HG03457 (cell line): ENCODE measurements at regions not wholly inside any gene's neighbourhood (a gene's known extent, or its start where the extent isn't known, plus 50 kb on each side); places are given as distances from the start of the nearest gene placed in this dataset.
"Not testable (repeated sequence)": the region's sequence is repeated elsewhere in the genome, so short reads cannot be mapped to it uniquely, and the experiment has no call there.

Source experiments
- ATAC-seq: cut with Tn5 transposase; IDR thresholded peaks from one replicate; pipeline ENCODE4 v1.9.1; 2021; ENCODE audit warnings: moderate number of reproducible peaks; ENCODE audit not compliant: unreplicated experiment

- no peak for ATAC-seq
These were observed 193.2 kb upstream of the DDX18 start for GRCh38 chr2:117621326-117621725.

- not testable (repeated sequence) for ATAC-seq
These were observed 191.3 kb upstream of the DDX18 start for GRCh38 chr2:117623175-117623574.

DNA sequence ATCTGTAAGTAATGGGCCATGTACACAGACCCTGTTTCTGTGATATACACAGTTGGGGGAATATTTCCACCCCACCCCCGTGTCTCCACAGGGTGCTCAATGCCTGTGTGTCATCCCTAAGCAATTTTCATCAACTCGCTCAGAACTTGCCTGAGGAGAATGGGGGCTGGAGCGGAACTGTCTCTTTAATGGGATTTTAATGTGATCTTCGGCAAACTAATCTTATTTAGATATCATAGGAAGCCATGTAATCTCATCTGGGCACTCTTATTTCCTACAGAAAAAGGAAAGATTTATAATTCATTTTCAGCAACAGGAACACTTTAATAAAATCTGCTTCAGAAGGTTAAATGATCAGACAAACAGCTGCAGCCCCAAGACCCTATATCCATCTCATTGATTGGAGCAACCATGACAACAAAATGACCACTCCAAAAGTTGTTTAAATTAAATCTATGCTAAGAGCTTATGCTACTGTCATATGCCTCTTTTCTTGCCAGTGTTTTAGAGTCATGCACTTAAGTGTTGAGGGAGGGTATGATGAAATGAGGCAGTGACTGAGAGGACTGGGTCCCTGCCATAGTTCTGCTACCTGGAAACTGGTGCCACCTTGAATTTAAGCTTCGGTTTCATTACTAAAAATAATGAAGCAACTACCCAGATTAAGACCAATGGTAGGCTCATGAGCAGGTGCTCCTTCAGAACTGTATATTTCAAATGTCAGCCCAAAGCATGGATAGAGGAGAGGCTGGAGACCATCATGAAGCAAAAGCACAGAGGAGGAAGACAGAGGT is 183.1 kb upstream of the DDX18 start:
- ATAC-seq = no peak

DNA sequence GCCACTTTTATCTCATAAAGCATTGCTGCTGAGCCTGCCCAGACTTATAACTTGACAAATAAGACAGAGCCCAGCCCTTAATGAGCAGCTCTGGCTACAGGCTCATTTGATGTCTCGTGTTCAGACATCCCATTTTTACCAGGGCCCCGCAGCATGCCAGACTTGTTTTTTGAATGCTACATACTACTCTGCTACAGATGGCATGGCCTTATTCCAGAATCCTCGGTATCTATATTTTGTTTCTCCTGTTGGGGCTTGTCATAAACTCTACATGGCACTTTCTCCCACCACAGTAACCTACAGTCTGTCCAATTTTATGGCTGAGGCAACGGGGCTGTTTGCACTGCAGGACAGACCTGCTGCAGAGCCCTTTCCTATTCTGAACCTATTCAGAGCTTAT is 179.0 kb upstream of the DDX18 start:
- no peak for ATAC-seq

- ATAC-seq = no peak
These were observed 175.1 kb upstream of the DDX18 start for GRCh38 chr2:117639401-117639800.

- ATAC-seq = no peak
These were observed 170.1 kb upstream of the DDX18 start for GRCh38 chr2:117644403-117644802.

DNA sequence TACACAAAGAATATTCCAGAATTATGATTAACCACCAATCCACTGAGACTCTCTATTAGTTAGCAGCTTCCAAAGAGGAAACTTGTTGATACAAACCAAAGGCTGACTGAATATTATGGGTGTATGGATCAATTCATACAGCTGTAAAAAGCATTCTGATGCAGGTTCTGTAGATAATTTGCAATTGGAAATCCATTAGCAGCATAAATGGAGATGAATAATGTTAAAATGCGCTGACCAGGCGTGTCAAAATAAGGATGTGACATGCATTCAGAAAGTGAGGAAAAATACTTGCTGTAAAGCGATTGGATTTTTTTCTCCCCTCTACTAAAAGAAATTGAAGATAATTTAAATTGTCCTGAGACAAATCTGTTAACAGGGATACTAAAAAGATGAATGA is 169.0 kb upstream of the DDX18 start:
- ATAC-seq = no peak

- no peak for ATAC-seq
These were observed 168.4 kb upstream of the DDX18 start for GRCh38 chr2:117646099-117646498.

DNA sequence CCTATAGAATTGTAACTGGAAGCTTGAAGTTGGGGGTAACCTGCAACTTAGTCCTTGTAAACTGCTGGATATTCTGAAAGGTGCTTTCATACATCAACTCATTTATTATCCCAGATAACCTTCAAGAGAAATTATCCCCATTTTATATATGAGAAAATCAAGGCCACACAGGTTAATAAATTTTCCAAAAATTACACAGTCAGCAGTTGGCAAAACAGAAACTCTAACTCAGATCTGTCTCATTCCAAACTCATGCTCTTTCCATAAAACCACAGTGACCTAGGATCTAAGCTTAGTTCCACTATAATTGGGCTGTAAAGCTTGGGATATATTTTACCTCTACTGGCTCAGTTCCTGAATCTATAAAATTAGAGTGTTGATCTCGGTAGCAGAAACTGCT is 167.6 kb upstream of the DDX18 start:
- ATAC-seq = no peak

- ATAC-seq = no peak
These were observed 157.9 kb upstream of the DDX18 start for GRCh38 chr2:117656546-117656945.

- no peak for ATAC-seq
These were observed 152.9 kb upstream of the DDX18 start for GRCh38 chr2:117661619-117662018.

DNA sequence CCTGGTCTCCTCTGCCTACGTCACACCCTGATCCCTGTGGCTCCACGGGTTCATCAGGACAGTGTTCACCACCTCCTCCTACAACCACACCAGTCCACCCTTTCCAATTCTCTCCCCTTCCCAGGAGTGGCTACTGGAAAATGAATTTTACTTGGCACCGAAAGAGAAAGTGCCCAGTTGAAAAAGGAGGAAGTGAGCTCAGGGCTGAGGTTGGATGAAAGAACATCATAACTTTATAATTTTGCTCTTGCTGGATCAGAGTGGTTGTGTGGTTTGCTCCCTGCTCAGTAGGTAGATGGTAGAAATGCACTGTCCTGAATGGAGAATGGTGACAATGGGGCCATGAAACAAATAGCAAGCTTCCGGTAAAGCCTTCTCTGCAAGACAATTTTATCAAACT is 140.3 kb upstream of the DDX18 start:
- no peak for ATAC-seq

GRCh38 chr2:117679952-117680351 is 134.5 kb upstream of the DDX18 start:
- ATAC-seq = no peak

DNA sequence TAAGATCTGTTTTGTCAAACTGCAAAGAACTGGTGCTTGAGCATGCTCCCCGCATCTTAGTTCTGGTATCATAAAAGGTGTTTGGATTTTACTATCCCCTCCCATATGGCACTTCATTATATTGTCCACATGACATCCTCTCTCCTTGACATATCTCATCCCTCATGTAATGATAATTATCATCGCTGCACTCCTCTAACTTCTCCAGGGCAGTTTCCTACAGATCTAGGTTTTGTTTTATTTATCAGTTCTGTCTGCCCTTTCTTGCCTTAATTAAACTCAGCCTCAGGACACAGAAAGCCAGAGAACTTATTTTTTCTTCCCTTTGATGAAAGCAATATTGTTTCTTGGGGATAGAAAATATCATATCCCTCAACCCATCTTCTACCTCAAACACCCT is 129.6 kb upstream of the DDX18 start:
- ATAC-seq = no peak

GRCh38 chr2:117686699-117687098 is 127.8 kb upstream of the DDX18 start:
- peak; percentile 94 for ATAC-seq

- no peak for ATAC-seq
These were observed 122.9 kb upstream of the DDX18 start for GRCh38 chr2:117691595-117691994.

DNA sequence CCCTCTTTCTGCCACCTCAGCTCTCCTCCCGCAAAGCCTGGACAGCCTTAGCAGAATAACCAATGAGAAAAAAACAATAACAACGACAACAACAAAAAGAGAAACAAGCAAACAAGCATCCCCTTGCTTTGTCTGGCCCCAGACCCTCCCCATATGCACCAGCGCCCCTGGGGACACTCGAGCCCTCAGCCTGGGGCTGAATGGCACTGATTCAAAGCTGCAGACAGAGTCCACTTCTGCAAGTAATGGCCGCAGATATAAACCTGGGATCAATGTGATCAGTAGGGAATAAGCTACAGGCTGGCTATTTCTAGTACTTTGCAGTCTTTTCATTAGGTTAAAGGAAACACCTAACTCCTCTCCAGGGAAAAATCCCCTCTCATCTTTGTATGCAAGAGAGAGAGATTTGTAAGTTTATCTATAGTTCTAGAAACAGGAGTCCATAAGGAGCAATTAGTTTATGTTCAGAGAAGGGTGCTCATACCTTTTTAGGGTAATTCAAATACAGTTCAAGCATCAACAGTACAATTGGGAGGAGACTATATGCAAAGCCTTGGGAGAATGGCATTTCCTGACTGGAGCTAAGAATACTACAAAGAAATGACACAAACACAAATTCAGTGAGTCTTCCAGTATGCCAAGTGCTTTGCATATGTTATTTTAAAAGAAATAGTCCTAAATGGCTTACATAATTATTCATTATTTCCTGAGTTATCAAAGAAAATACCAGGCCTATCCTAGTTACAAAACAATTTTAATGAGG is 122.3 kb upstream of the DDX18 start:
- no peak for ATAC-seq

DNA sequence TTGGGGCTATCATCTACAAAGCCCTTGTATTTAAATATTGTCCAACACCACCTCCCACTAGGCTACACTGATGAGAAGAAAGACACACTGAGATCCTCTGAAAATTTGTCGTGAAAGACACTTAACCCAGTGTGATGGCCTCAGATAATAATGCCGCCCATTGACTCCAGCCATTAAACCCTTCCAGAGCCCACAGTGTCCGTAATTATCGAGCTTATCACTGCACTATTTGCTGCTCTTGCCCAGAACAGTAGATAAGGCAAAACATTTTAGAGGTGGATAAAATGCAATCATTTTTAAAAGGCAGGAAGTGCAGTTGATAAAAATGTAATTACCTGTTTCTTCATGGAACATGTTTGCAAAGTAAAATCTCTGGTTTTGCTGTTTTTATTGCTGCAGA is 121.3 kb upstream of the DDX18 start:
- no peak for ATAC-seq

DNA sequence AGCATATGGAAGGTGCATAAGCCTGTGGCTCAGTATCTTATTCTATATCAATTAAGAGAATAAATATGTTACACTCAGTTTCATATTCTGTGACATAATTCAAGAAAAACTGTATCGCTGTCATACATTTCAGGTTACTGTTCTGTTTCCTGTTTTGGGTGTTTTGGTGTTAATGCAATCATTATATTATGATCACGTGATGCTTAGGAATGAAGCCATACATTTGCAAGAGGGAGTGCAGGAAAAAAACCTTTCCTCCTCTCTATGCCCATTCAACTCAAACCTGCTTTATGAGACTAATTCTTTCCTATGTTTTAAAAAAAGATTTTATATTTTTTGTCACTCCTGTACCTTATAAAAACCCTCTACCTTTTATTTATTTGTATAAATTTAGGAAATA is 120.8 kb upstream of the DDX18 start:
- no peak for ATAC-seq

DNA sequence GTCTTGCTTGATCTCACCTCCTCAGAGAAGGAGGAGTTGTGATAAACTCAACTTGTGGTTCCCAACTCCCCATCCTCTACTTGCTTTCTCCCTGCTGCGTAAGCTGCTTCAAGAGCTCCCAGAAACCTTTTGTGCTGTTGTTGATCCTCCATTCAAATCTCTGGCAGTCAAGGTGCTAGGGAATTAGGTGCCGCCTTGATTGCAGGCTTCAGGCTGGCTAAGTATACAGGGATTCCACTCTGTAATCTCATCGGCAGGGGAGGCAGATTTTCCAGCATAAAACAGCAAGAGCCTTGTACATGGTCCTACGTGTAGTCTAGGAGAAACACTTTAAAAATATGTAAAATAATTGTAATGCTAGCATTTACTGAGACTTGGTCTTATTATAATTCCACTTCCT is 116.2 kb upstream of the DDX18 start:
- no peak for ATAC-seq

DNA sequence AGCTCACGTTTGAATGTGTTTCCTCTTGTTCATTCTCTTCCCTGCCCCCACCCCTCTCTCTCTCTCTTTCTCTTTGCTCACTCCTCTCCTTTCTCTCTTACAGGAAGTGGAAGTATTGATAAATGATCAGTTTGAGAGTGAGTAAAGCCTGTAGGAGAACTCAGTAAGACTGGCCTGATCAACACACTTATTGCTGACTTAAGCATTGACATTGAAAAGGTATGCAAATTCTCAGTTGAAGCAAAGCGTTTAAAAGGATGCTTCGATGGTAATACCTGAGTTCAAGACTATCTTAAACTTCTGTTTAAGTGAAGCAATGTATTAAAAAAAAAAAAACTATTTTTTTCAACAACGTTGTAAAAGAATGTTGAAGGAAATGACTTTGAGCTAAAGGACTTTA is 115.7 kb upstream of the DDX18 start:
- no peak for ATAC-seq

DNA sequence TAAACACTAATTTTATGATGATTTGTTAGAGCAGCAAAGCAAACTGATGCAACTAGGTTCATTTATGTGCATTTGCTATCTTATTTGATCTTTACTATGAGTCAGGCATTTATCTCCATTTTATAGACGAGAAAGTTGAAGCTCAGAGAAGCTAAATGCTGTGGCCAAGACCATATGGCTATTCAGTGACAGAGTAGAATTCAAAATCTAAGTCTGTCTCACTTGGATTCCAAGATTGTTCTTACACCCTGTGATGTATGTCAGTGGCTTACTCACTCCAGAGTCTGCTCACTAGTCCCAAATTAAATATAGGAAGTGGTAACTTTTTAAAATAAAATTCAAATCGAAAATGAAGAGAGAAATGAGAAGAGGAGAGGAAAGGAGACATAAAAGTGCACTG is 114.0 kb upstream of the DDX18 start:
- no peak for ATAC-seq
